ENCODE measurements at regions not wholly inside any gene's neighbourhood (a gene's known extent, or its start where the extent isn't known, plus 50 kb on each side); places are given as distances from the start of the nearest gene placed in this dataset.
"Not testable (repeated sequence)": the region's sequence is repeated elsewhere in the genome, so short reads cannot be mapped to it uniquely, and the experiment has no call there.

GRCh38 chr2:100703213-100703612 lies 116.7 kb upstream of the NPAS2 start:
- DNase-seq (ENCODE audit: low spot score): no peak

DNA sequence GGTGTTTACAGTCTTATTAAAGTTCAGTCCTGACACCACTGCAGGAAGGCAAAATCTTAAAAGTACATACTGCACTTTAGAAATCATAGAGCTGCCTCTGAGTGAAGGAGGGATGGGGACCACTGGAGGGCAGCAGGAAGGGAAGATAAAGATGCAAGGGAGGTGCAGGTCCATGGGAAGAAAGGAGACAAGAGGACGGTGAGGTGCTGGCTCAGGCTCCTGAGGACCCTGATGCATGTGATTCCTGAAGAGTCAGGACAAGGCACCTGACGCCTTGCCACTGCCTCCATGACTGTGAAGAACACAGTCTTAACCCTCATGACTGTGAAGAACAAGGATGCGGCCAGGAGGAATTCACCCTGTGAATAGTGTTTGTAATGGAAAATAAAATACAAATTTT lies 116.2 kb upstream of the NPAS2 start:
- DNase-seq (ENCODE audit: low spot score): no peak

DNA sequence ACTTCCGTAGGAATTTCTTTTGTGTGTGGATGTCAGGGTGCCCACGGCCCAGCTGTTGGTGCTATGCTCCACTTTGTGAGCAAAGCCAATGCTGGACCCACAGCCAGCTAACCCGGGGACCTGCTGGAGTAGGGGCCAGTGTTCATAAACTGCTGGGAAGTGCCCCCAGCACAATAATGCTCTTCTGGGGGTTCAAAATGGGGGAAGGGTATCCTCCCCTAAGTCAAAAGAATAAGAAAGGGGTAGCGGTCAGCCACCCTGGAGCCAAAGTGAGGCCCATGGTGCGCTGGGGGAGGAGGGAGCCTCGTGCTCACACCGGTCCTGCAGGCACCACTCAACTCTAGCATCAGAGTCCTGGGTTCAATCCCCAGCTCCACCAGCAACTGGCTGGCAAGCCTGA lies 115.8 kb upstream of the NPAS2 start:
- no peak for DNase-seq (ENCODE audit: low spot score)

DNA sequence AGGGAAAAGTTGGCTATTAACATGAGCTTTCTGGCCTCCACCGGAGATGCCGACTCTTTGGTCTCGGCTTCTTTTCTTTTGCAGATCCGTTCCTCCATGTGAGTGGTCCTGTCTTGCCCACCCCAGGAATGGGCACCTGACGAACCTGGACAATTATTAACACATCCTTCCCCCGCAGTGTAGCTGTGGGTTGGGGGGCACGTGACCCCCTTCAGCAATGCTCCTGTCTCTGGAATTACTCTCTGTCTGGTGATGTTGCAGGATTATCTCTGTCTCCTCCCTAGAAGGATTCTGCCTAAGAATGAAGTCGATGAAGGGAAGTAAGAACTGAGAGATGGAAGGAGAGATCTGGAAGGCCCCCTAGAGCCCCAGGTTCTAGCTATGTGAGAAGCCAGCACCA lies 115.2 kb upstream of the NPAS2 start:
- no peak for DNase-seq (ENCODE audit: low spot score)

- no peak for DNase-seq (ENCODE audit: low spot score)
Observed at GRCh38 chr2:100707016-100707947, 112.7 kb upstream of the NPAS2 start.

GRCh38 chr2:100708333-100708732 lies 111.6 kb upstream of the NPAS2 start:
- no peak for DNase-seq (ENCODE audit: low spot score)

DNA sequence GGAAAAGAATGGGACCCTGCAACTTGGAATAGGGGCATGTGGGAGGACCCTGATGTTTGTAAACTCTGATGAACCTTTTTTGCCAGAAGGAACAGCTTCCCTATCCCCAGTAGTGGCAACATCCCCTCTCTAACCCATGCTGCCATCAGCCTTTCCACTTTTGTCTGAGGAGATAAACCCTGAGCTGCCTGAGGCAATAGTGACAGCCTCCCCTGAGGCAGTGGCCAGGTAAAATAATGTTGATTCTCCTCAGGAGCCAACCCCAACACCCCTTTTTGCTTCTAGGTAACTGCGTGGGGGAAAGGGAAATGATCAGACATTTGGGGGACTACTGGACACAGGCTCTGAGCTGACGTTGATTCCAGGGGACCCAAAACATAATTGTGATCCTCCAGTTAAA lies 106.8 kb upstream of the NPAS2 start:
- DNase-seq (ENCODE audit: low spot score): no peak

DNA sequence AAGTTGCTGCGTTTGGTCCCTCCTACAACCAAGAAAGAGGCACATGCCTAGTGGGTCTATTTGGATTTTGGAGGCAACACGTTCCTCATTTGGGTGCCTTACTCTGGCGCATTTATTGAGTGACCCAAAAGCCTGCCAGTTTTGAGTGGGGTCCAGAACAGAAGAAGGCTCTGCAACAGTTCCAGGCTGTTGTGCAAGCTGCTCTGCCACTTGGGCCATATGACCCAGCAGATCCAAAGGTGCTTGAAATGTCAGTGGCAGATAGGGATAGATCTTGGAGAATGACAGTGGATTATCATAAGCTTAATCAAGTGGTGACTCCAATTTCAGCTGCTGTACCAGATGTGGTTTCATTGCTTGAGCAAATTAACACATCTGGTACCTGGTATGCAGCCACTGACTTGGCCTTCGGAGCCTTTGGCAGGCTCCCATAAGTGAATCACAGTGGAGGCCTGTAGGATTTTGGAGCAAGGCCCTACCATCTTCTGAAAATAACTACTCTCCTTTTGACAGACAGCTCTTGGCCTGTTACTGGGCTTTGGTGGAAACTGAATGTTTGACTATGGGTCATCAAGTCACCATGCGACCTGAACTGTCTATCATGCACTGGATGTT lies 105.4 kb upstream of the NPAS2 start:
- not testable (repeated sequence) for DNase-seq (ENCODE audit: low spot score)

GRCh38 chr2:100715861-100716260 lies 104.1 kb upstream of the NPAS2 start:
- DNase-seq (ENCODE audit: low spot score): not testable (repeated sequence)

DNA sequence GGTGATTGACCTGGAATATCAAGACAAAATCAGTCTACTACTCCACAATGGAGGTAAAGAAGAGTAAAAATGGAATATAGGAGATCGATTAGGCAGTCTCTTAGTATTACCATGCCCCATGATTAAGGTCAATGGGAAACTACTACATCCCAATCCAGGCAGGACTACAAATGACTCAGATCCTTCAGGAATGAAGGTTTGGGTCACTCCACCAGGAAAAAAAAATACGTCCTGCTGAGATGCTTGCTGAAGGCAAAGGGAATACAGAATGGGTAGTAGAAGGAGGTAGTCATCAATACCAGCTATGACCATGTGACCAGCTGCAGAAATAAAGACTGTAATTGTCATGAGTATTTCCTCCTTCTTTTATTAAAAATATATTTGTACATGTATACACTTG lies 103.4 kb upstream of the NPAS2 start:
- DNase-seq (ENCODE audit: low spot score): no peak

- no peak for DNase-seq (ENCODE audit: low spot score)
Observed at GRCh38 chr2:100718065-100718629, 101.8 kb upstream of the NPAS2 start.

DNA sequence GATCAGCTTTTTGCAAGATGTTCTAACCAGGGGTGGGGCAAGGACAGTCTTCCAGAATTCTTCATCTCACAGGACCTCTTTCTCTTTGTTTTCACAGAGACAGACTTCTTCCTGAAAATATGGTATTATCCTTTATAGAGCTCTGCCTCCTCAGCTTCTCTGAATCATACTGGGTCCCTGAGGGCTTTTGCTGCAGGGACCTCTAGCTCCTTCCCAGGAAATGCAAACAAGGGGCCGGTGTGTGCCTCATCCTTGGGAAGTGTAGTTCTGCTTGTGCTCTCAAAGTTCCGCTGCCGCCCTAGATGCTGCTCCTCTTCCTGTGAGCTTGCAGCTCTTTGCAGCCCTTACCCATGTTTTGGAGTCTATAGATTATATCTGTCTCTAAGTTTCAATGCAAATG lies 99.5 kb upstream of the NPAS2 start:
- no peak for DNase-seq (ENCODE audit: low spot score)

DNA sequence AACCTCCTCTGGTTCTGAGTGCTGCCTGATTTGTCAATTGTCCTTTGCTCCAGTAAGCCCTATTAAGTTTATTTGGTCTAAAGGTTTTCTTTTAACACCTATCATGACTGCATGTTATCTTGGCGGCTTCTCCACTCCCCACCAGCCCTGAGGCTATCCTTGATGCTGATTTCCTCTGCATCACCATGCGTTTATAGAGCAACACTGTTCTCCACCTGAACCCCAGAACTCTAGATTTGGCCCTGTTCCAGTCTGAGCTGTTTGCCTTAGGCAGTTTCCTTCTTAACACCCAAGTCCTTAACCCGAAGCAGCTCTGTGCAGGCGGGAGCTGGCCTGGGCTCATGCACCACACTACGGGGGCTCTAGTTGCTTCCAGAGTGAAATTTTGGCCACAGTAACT lies 98.2 kb upstream of the NPAS2 start:
- no peak for DNase-seq (ENCODE audit: low spot score)

GRCh38 chr2:100722125-100722524 lies 97.8 kb upstream of the NPAS2 start:
- no peak for DNase-seq (ENCODE audit: low spot score)

- DNase-seq (ENCODE audit: low spot score): no peak
Observed at GRCh38 chr2:100726866-100727265, 93.1 kb upstream of the NPAS2 start.

DNA sequence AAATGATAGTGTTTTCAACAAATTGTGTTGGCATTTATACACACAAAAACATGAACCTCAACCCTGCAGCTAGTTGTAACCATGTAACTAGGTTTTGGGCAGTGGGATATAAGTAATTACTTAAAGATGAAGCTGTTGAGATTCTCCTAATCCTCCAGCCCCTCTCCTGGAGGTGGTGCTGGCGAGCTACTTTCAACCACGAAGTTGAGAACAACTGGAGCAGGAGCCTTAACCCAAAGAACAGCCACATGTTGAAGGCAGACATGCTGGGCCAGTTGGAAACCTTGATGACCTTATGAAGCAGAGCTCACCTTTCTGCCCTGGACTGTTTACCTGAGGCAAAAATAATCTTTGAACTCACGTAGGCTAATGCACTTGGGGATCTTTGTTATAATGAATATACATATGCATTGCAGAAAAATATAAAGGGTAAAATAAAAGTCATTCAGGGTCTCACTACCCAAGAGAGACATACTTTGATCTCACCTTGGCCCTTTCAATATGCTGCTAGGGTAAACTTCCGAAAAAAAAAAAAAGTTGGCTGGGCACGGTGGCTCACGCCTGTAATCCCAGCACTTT lies 89.6 kb upstream of the NPAS2 start:
- no peak for DNase-seq (ENCODE audit: low spot score)

GRCh38 chr2:100731535-100731981 lies 88.4 kb upstream of the NPAS2 start:
- no peak for DNase-seq (ENCODE audit: low spot score)

DNA sequence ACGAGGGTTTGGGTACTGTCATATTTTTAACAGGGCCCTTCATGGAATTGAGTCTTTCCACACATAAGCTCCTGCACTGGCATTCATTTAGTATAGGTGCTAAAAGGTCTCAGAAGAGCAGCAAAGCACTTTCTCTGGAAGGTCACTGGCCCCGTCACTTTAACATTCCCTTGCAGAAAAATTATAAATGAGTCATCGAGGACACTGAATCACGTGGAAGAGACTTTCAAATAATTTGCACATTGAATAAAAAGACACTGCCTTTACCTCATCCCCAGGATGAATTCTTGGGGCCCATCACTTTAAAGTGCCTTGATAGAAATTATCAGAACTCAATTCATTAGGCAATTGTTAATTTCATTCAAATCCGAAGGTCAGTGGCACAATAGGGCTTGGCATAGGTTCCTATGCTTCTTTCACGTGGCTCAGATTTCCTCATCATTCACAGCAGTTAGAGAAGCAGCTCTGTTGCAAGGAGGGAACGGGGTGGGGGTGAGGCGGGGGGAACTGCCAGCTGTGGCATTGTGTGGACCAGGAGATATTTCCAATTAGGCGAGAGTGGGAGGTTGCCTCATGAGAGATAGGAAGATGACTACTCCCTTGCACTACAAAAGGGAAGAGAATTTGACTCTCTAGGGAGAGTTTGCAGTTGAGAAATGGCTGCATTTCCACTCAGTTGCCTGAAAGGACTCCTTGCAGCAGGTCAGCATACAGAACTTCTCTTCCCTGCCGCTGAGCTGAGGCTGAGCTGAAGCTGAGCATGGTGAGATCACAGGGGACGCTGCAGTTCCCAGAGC lies 86.3 kb upstream of the NPAS2 start:
- no peak for DNase-seq (ENCODE audit: low spot score)

DNA sequence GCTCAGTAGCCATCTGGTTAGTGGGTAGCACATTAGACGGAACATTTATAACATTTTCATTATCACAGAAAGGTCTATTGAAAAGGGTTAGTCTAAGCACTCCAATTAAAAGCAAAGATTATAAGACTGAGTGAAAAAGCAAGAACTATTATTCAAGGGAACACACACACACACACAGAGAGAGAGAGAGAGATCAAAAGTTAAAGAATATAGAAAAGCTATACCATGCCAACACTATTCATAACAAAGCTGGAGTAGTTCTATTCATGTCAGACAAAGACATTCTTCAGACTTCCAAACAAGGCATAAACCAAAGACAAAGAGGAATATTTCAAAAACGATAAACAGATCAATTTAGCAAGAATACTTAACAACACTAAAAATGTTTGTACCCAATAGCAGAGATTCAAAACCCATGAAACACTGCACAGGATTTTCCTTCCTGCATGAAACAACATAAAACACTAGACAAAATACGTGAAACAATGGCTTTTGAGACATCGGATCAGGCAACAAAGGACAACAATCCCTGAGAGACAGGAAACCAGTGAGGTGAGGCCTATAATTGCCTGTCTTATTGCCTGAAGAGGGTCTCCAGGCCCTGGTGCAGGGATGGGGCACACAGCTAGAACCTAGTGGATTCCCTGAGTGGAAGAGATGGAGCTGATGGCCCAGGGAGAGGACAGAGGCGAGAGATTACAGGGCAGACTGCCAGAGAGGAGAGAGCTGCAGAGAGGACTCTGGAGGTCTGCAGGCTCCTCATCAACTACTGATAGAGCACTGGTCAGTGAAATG lies 83.6 kb upstream of the NPAS2 start:
- no peak for DNase-seq (ENCODE audit: low spot score)

DNA sequence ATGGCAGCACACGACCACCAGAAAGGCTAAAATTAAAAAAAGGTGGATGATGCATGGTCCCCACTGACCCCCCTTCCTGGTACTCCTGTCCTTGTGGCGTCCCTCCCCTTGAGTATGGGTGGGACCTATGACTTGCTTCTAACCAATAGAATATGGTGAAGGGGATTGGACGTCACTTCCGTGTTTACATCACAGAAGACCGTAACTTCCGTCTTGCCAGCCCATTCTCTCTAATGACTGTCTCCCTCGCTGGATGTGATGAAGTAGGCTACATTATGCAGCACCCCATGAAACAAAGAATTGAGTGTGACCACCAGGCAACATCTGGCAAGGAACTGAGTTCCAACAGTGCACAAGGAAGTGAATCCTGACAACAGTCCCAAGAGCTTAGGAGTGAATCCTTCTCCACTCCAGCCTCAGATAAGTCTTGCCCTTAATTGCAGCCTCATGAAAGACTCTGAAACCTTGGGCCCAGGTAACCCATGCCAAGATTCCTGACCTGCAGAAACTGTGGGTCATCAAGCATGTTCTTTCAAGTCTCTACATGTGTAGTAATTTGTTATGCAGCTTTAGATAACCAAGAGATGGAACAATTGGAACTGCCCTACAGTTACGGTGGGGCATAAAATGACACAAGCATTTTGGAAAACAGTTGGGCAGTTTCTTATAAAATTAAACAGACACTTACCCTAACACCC lies 80.1 kb upstream of the NPAS2 start:
- no peak for DNase-seq (ENCODE audit: low spot score)

- DNase-seq (ENCODE audit: low spot score): no peak
Observed at GRCh38 chr2:100741880-100742276, 78.1 kb upstream of the NPAS2 start.
